Heart left ventricle (tissue), 16 donors: ENCODE measurements at regions not wholly inside any gene's neighbourhood (a gene's known extent, or its start where the extent isn't known, plus 50 kb on each side); places are given as distances from the start of the nearest gene placed in this dataset.

Source experiments
- ATAC-seq, 4 donors: fragments of 200-7000 bp; cut with Tn5 transposase; one replicate each; pipeline ENCODE4 v1.9.1; 2020 to 2022; ENCODE audit warnings: moderate library complexity in 4 of 4, mild to moderate bottlenecking in 3 of 4, moderate number of reproducible peaks in 1 of 4
- DNase-seq, 5 donors: peaks; one replicate each; pipeline ENCODE4 v3.0.0-alpha.2; 2020
- H3K27ac ChIP-seq, 12 donors: fragments of 200-600 bp; sonication (generic) in 4 of 12; one replicate each; pipeline versions ENCODE4 v1.5.0 to v1.8.0; 2016 to 2022; ENCODE audit warnings: mild to moderate bottlenecking in 2 of 12
- H3K27me3 ChIP-seq, 9 donors: fragments of 200-600 bp; sonication (generic) in 2 of 9; one replicate each; pipeline versions ENCODE4 v1.5.1 to v1.8.0; 2016 to 2022; ENCODE audit warnings: mild to moderate bottlenecking in 3 of 9
- H3K36me3 ChIP-seq, 9 donors: fragments of 200-600 bp; sonication (generic) in 2 of 9; one replicate each; pipeline versions ENCODE4 v1.5.0 to v1.8.0; 2018 to 2022; ENCODE audit warnings: mild to moderate bottlenecking in 2 of 9
- H3K4me1 ChIP-seq, 12 donors: fragments of 200-600 bp; sonication (generic) in 4 of 12; one replicate each; pipeline versions ENCODE4 v1.5.0 to v1.8.0; 2016 to 2022; ENCODE audit warnings: mild to moderate bottlenecking in 3 of 12
- H3K4me3 ChIP-seq, 12 donors: fragments of 200-600 bp; sonication (generic) in 4 of 12; one replicate each; pipeline versions ENCODE4 v1.5.0 to v1.8.0; 2017 to 2022; ENCODE audit warnings: mild to moderate bottlenecking in 9 of 12, moderate library complexity in 4 of 12
- H3K9me3 ChIP-seq, 12 donors: fragments of 200-600 bp; sonication (generic) in 4 of 12; one replicate each; pipeline versions ENCODE4 v1.5.0 to v1.8.0; 2016 to 2022; ENCODE audit warnings: mild to moderate bottlenecking in 1 of 12
- CTCF ChIP-seq, 12 donors: fragments of 200-600 bp; sonication (generic) in 4 of 12; IDR thresholded peaks; one replicate each; pipeline versions ENCODE4 v1.5.0 to v1.8.0; 2018 to 2022; ENCODE audit warnings: antibody characterized with exemption in 12 of 12, mild to moderate bottlenecking in 5 of 12
- POLR2A ChIP-seq, 2 donors: fragments of 450-650 bp; IDR thresholded peaks; one replicate each; pipeline ENCODE4 v1.6.1; 2017; ENCODE audit warnings: antibody characterized with exemption in 2 of 2, mild to moderate bottlenecking in 2 of 2, moderate library complexity in 2 of 2
- WGBS, 4 donors: extraction: QIAGEN DNeasy Blood & Tissue Kit in 2 of 4; methylation state at CpG; one replicate each; pipeline versions ENCODE4 v1.1.5 to v1.1.7; 2013 to 2018; 5-methylcytosine and 5-hydroxymethylcytosine counted together
- intact Hi-C, 10 donors: fragments of 100-400 bp; cut with DNase I; formaldehyde crosslinking; loops; one replicate each; pipeline versions ENCODE4 v1.11.1 to v1.14.2; 2022
- donor health status: ischemic (EF 13 %, LVEDD 7.1; RV severe dilation, severe dysfunction).
- donor health status: healthy with polysubstance abuse.
- donor health status: DM: no; HTN: yes; CAD: no.
- donor health status: DM: no; HTN: no; CAD: no.
- donor health status: ischemic (EF 25% LVEDD 6.9; RV normal size, moderate dysfunction).
- donor health status: ischemic (EF 25% LVEDD 5.7; RV mildly dilated, moderate dysfunction).
- donor health status: healthy.
- donor health status: DM: yes; HTN: yes; CAD: no.
- donor health status: ischemic (EF 35%, LVEDD 5.7; RV mildly dilated, moderate dysfunction).
- donor health status: nonischemic (EF 11% LVEDD 7.7; RV severe dilation, severe dysfunction).
- donor health status: DM: yes; HTN: yes; CAD: no.
- donor health status: PGD.
- donor health status: ischemic (EF 29% LVEDD 5.4; RV normal size, mild dysfunction).
- donor health status: nonischemic (EF 23%, LVEDD 6.1; RV moderate dilation, normal function).

- no peak overlapping the region for H3K27ac ChIP-seq
- H3K9me3 ChIP-seq = peaks cover 0 to 9% (median 0%) of the 10 kb centered on the region in 12 donors
- no peak for ATAC-seq
- H3K36me3 ChIP-seq = no peaks in the 10 kb centered on the region
- H3K4me3 ChIP-seq = no peak overlapping the region
- H3K27me3 ChIP-seq = no peaks in the 10 kb centered on the region
- intact Hi-C loops = no loop called here
- TF ChIP-seq CTCF (IDR thresholded peaks at IDR 0.05) (no peak), POLR2A (IDR thresholded peaks at IDR 0.05) (no peak)
- DNase-seq = peak in 1 of 5 donors; percentile 2
- H3K4me1 ChIP-seq = no peaks in the 10 kb centered on the region
- 67 to 75% (median 71%) methylated on average over 7 of the region's 7 CpGs for WGBS, 4 donors
Observed at GRCh38 chr3:13708301-13708700, 159.4 kb downstream of the FBLN2 start.

GRCh38 chr3:13707456-13707855 is 158.5 kb downstream of the FBLN2 start:
- H3K27me3 ChIP-seq = peaks cover 0 to 5% (median 0%) of the 10 kb centered on the region in 9 donors
- DNase-seq (peak in 1 of 5 donors; percentile 4), ATAC-seq (no peak)
- no peak overlapping the region for H3K4me3 ChIP-seq
- WGBS, 4 donors = 83 to 88% (median 84%) methylated on average over 5 of the region's 5 CpGs
- H3K9me3 ChIP-seq = peaks cover 0 to 9% (median 0%) of the 10 kb centered on the region in 12 donors
- no peaks in the 10 kb centered on the region for H3K36me3 ChIP-seq
- intact Hi-C loops = no loop called here
- no peak overlapping the region for H3K27ac ChIP-seq
- H3K4me1 ChIP-seq = no peaks in the 10 kb centered on the region
- TF ChIP-seq CTCF (IDR thresholded peaks at IDR 0.05) (no peak), POLR2A (IDR thresholded peaks at IDR 0.05) (no peak)

- 68 to 78% (median 76%) methylated on average over 4 of the region's 4 CpGs for WGBS, 4 donors
- no peak for TF ChIP-seq CTCF (IDR thresholded peaks at IDR 0.05)
- no peak for TF ChIP-seq POLR2A (IDR thresholded peaks at IDR 0.05)
- ATAC-seq (no peak), DNase-seq (peak in 3 of 5 donors; percentile 1 to 4 (median 2))
- intact Hi-C loops = no loop called here
- H3K36me3 ChIP-seq = no peaks in the 10 kb centered on the region
- peaks cover 0 to 11% (median 0%) of the 10 kb centered on the region in 9 donors for H3K27me3 ChIP-seq
- no peak overlapping the region for H3K4me3 ChIP-seq
- H3K9me3 ChIP-seq = peaks cover 0 to 9% (median 0%) of the 10 kb centered on the region in 12 donors
- no peaks in the 10 kb centered on the region for H3K4me1 ChIP-seq
- H3K27ac ChIP-seq = no peak overlapping the region
Observed at GRCh38 chr3:13706886-13707285, 158.0 kb downstream of the FBLN2 start.

GRCh38 chr3:13706451-13706850 is 157.5 kb downstream of the FBLN2 start:
- Histone ChIP-seq H3K4me3 (no peak overlapping the region), H3K36me3 (no peaks in the 10 kb centered on the region), H3K27me3 (peaks cover 0 to 12% (median 0%) of the 10 kb centered on the region in 9 donors), H3K27ac (no peak overlapping the region), H3K4me1 (no peaks in the 10 kb centered on the region), H3K9me3 (peaks cover 0 to 9% (median 0%) of the 10 kb centered on the region in 12 donors)
- intact Hi-C loops = no loop called here
- TF ChIP-seq POLR2A (IDR thresholded peaks at IDR 0.05) (no peak), CTCF (IDR thresholded peaks at IDR 0.05) (no peak)
- ATAC-seq (no peak), DNase-seq (peak in 2 of 5 donors; percentile 0 to 3)
- WGBS, 4 donors = 66 to 84% (median 67%) methylated on average over 2 of the region's 2 CpGs
